Activated CD4-positive, CD25-positive, alpha-beta regulatory T cell (primary cell): ENCODE measurements at regions not wholly inside any gene's neighbourhood (a gene's known extent, or its start where the extent isn't known, plus 50 kb on each side); places are given as distances from the start of the nearest gene placed in this dataset.

Experiments
- DNase-seq, 4 experiments: peaks; one replicate each; lab custom pipeline; 2025; lab: John Stamatoyannopoulos, UW

GRCh38 chr15:96254173-96254572 is 76.3 kb upstream of the NR2F2 start:
- DNase-seq, result no peak

GRCh38 chr15:96255599-96255998 is 74.9 kb upstream of the NR2F2 start:
- no peak for DNase-seq

- DNase-seq, result no peak
Measured at GRCh38 chr15:96261575-96262034, 68.9 kb upstream of the NR2F2 start.

GRCh38 chr15:96262097-96262496 is 68.4 kb upstream of the NR2F2 start:
- DNase-seq, result no peak

- no peak for DNase-seq
Measured at GRCh38 chr15:96262549-96263489, 67.7 kb upstream of the NR2F2 start.

- DNase-seq, result no peak
Measured at GRCh38 chr15:96264351-96264798, 66.1 kb upstream of the NR2F2 start.

GRCh38 chr15:96264801-96265515 is 65.5 kb upstream of the NR2F2 start:
- DNase-seq, result no peak

GRCh38 chr15:96266456-96266855 is 64.0 kb upstream of the NR2F2 start:
- DNase-seq, result no peak

GRCh38 chr15:96267463-96267862 is 63.0 kb upstream of the NR2F2 start:
- no peak for DNase-seq

GRCh38 chr15:96268442-96269204 is 61.9 kb upstream of the NR2F2 start:
- DNase-seq, result no peak

- no peak for DNase-seq
Measured at GRCh38 chr15:96270581-96271172, 59.8 kb upstream of the NR2F2 start.

GRCh38 chr15:96272427-96272826 is 58.1 kb upstream of the NR2F2 start:
- no peak for DNase-seq

GRCh38 chr15:96273317-96274086 is 57.0 kb upstream of the NR2F2 start:
- no peak for DNase-seq

- DNase-seq, result no peak
Measured at GRCh38 chr15:96274087-96274440, 56.4 kb upstream of the NR2F2 start.

- DNase-seq, result no peak
Measured at GRCh38 chr15:96274698-96275097, 55.8 kb upstream of the NR2F2 start.

GRCh38 chr15:96276438-96277210 is 53.9 kb upstream of the NR2F2 start:
- DNase-seq, result no peak
